NCI-H774 (cell line): ENCODE measurements at regions not wholly inside any gene's neighbourhood (a gene's known extent, or its start where the extent isn't known, plus 50 kb on each side); places are given as distances from the start of the nearest gene placed in this dataset.
"Not testable (repeated sequence)": the region's sequence is repeated elsewhere in the genome, so short reads cannot be mapped to it uniquely, and the experiment has no call there.

ENCODE experiments used
- DNase-seq: peaks from one replicate; lab custom pipeline; 2025; lab: John Stamatoyannopoulos, UW

DNA sequence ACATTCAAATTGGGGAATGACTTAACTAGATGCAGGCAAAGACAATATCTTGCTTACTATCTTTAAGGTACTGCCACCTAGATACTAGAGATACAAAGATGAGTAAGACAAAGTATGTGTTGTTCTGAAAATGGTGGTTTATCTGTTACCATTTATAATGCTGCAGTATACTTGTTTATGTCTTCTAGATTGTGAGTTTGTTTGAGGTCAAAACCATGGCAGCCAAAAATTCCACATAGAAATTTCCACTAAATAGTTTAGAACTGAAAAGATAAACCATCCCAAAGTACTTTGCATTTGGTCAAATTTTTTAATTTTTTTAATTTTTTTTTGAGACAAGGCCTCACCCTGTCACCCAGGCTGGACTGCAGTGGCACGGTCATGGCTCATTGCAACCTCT, 150.8 kb downstream of the SOX4 start:
- DNase-seq, result no peak

DNA sequence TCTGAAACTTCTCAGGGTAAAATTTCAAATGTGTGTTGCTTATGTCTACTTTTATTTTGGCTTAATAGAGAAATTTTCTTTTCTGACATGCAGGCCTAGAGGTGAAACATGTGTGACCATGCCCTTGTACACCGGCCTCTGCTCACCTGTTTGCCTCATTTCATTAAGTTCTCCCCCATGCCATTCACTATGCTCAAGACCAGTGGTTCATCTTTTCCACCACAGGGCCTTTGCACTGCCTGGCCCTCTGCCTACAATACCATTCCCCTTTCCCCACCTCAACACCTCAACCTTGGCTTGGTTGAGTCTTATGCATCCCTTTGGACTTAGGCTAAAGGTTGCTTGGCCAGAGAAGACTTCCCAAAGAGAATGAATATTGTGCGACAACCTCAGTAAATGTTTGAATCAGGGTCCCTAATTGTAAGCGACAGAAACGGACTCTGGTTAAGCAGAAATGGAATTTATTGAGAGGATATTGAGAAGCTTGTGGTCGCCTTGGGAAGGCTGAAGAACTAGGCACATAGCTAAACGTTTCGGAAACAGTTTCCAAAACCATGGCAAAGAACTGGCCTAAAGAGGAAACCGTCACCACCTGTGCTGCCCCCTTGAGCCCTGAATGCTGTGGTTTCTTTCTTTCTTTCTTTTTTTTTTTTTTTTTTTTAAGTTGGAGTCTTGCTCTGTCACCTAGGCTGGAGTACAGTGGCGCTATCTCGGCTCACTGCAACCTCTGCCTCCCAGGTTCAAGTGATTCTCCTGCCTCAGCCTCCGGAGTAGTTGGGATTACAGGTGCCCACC, 152.2 kb downstream of the SOX4 start:
- DNase-seq, result no peak

DNA sequence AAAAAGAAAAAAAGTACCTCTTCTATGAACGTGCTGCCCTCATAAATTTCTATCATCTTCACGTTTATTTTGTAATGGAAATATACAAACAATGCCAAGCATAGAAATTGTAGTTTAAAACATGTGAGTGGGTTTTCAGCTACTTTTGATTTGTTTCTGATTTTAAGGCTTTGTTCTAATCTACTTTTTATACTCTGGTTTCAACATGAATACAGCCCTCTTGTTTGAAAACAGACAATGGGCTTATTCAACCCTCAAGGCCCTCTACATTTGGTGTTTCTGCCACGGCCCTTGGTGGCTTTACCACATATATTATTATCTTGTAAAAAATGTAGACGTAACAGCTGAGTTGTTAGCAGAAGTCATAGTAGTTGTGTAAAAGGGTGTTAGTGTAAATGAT, 153.9 kb downstream of the SOX4 start:
- DNase-seq, result no peak

DNA sequence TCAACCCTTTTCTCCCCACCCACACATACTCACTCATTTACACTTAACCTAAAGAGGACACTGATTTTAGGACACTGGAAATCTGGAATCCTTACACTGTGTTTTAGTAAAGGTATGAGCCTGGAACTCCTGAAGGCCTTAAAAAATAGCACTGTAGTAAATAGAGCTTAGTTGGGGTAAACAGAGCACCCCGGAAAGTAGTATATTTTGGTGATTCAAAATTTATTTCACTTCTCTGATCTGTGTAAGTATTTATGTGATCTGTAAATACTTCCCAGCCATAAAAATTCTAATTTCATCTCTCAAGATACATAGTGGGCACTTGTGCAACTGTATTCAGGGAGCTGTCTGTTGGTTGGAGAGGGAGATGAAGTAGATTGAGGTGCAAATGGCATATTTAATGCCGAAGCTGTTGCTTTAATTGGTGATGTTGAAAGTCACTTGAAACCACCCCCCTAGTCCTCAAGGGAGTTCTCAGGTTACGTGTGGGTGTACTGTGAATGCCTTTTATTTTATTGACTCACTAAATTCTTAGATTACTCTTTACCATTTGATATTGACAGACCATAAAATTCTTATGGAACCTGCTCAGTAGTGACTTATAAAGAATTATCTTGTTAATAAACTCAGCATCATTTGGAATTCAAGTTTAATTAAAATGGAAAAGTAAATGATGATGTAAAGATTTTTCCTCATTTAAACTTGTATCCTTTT, 154.9 kb downstream of the SOX4 start:
- no peak for DNase-seq

- no peak for DNase-seq
Observed at GRCh38 chr6:21749754-21750153, 156.2 kb downstream of the SOX4 start.

GRCh38 chr6:21750575-21750974, 157.0 kb downstream of the SOX4 start:
- no peak for DNase-seq

GRCh38 chr6:21751608-21752007, 158.1 kb downstream of the SOX4 start:
- no peak for DNase-seq

GRCh38 chr6:21752054-21752811, 158.7 kb downstream of the SOX4 start:
- DNase-seq, result no peak

- DNase-seq, result no peak
Observed at GRCh38 chr6:21753241-21754108, 159.9 kb downstream of the SOX4 start.

DNA sequence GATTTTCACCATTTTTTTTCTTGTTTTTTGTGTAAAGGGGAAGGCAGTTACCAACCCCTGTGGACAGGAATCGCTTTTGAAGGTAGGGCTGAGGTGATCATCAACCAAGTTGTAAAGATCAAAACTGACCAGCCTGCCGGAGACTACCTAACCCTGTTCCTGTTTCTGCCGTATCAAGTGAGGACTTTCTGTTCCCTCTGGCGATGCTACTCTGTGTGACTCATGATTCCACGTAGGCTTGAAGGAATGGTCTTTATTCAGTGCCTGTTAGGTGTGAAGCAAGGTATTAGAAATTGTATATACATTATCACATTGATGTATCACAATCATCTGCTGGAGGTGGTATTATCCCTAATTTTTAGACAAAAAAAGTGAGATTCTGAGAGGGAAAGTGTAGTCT, 161.3 kb downstream of the SOX4 start:
- no peak for DNase-seq

DNA sequence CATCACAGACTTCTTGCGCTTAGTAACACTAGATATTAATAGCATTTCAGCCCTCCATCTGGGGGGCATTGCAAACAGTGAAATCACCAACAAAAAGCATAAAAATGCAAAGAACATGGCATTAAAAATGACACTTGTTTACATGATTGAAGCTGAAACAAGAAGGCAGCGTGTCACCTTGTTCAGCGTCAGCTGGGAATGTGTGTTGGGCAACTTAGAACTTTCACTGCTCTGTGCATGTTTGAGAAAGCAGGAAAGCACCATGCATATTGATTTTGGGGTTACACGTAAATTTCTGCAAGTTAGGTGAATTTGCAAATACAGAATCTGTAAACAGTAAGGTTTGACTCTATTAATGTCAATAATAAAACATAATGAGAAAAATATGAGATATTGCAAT, 162.9 kb downstream of the SOX4 start:
- no peak for DNase-seq

GRCh38 chr6:21757392-21757791, 163.8 kb downstream of the SOX4 start:
- DNase-seq, result not testable (repeated sequence)

GRCh38 chr6:21759721-21760120, 166.2 kb downstream of the SOX4 start:
- DNase-seq, result no peak

GRCh38 chr6:21761053-21761730, 167.6 kb downstream of the SOX4 start:
- not testable (repeated sequence) for DNase-seq

DNA sequence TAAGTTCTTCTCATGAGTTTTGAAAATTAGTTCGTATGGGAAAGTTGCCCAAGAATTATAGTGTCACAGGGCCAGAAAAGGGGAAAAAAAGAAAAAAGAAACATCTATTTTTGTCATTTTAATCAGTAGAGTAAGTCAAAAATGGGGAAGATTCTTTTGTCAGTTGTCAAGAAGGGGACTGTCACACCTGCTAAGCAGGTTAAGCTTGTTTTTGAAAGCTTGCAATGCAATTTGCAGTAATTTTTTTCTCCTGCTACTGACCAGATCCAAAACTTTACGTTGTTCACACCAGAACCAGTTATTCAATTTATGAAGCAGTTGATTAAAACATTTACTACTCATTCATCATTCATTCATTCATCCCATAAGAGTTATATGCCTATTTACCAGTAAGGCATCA, 171.4 kb downstream of the SOX4 start:
- no peak for DNase-seq

DNA sequence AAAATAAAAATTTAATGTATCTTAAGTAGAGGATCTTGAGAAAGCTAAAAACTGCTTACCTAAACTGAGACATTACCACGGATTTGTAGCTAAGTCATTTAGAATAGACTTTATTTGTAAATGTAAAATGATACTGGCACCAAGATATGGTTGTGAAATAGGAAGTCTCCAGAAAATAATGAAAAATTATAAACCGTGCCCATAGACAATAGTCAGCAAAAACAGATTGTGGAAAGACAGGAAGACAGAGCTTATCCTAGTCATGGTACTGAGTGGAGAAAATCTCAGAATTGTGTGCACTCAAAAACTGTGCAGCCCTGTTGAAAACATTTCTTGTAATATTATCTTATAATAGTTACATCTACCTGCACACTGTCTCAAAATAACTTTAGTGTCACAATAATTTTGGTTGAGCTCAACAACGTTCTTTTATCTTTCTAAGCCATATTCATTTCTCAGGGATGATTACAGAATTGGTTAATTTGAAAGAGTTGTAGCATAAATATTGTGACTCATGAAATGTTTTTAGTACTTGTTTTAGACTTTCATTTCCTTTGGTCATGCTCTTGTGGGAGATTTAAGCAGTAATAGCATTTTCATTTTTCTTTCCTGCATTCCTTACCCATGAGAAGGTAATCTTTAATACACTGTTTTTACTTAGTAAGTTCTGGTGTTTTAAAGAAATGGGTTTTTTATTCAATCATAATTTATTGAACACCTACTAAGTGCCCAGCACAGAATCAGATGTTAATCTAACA, 174.5 kb downstream of the SOX4 start:
- DNase-seq, result no peak

- no peak for DNase-seq
Observed at GRCh38 chr6:21769405-21769861, 175.9 kb downstream of the SOX4 start.

DNA sequence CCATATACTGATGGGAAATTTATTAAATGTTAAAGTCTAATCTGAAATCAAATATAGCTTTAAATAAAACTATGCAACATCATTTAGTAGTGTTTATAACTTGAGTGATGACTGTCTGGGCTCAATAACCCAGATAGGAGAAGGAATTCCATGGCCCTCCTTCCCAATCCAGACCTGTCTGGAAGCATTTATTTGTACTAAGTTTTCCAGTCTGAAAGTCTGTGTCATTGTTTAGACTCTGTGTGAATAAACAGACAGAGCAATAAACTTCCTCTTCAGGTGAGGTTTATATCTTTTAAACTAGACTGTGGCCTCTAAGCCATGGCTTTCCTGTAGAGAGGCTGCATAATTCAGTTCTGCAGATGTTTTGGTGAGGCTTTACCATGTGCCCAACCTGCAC, 176.4 kb downstream of the SOX4 start:
- no peak for DNase-seq

DNA sequence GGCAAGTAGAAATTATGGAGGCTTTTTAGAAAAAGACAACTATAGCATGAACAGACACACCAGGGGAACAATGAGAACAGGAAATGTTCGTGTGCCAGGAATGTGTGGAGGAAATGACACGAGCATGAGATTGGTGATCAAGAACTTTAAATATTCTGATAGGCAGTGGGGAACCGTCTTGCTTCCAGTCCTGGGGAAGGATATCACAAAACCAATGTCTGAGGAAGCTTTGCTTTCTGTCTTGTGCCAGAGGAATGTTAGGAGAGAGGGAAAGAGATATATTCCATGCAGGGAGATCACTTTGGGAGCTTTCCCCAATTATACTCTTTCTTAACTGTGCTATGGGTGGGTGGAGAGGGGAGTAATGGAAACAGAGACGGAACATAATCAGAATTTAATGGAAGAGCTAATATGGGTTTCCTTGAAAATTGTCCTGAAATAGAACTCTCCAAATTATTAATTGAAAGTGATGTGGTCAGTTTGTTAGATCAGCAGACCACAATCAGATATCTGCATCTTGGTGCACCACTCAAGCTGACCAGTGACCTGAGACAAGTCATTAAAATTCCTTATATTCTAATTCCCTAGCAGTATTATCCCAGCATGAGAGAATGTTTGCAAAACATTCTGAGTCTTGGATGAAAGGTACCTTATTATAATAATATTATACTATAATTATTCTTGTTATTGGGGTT, 178.2 kb downstream of the SOX4 start:
- DNase-seq, result no peak

DNA sequence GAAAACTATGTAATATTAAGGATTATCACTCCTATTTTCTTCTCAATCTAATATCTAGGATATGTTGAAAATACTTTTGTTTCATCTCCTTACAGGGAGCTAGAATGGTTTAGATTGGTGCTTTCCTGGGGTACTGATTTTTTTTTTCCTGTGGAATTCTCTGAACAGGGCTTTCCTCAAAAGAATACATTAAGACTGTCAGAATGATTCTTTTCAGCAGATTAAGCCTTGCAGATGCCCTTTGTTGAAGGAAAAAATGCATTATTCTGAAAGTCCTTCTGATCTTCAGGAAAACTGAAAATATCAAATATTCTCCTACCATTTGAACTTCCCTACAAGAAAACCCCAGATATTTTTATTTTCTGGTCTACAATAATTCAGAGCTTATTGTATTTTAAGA, 178.9 kb downstream of the SOX4 start:
- no peak for DNase-seq
